ENCODE measurements at regions not wholly inside any gene's neighbourhood (a gene's known extent, or its start where the extent isn't known, plus 50 kb on each side); places are given as distances from the start of the nearest gene placed in this dataset.

DNA sequence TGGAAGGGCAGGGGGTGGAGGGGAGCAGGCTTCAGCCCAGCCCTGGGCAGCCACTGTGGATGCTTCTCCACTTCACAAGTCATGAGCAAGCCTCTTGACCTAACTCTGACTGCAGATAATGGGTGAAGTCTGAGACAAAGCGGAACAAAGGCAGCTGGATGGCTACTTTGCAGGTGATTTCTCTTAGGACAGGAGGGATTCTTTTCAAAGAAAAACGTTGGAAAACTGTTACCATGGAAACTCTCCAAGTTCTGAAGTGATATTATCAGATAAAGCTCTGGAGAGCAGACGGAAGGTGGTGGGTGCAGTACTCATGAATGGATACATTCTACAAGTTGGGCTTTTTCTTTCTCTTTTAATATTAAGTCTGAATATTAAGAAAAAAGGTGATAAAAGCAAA, 254.2 kb upstream of the SLCO3A1 start (continued):
- TF ChIP-seq, protein P1, sequence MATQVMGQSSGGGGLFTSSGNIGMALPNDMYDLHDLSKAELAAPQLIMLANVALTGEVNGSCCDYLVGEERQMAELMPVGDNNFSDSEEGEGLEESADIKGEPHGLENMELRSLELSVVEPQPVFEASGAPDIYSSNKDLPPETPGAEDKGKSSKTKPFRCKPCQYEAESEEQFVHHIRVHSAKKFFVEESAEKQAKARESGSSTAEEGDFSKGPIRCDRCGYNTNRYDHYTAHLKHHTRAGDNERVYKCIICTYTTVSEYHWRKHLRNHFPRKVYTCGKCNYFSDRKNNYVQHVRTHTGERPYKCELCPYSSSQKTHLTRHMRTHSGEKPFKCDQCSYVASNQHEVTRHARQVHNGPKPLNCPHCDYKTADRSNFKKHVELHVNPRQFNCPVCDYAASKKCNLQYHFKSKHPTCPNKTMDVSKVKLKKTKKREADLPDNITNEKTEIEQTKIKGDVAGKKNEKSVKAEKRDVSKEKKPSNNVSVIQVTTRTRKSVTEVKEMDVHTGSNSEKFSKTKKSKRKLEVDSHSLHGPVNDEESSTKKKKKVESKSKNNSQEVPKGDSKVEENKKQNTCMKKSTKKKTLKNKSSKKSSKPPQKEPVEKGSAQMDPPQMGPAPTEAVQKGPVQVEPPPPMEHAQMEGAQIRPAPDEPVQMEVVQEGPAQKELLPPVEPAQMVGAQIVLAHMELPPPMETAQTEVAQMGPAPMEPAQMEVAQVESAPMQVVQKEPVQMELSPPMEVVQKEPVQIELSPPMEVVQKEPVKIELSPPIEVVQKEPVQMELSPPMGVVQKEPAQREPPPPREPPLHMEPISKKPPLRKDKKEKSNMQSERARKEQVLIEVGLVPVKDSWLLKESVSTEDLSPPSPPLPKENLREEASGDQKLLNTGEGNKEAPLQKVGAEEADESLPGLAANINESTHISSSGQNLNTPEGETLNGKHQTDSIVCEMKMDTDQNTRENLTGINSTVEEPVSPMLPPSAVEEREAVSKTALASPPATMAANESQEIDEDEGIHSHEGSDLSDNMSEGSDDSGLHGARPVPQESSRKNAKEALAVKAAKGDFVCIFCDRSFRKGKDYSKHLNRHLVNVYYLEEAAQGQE (IDR thresholded peaks at IDR 0.05; ENCODE audit: unreplicated experiment), result no peak

DNA sequence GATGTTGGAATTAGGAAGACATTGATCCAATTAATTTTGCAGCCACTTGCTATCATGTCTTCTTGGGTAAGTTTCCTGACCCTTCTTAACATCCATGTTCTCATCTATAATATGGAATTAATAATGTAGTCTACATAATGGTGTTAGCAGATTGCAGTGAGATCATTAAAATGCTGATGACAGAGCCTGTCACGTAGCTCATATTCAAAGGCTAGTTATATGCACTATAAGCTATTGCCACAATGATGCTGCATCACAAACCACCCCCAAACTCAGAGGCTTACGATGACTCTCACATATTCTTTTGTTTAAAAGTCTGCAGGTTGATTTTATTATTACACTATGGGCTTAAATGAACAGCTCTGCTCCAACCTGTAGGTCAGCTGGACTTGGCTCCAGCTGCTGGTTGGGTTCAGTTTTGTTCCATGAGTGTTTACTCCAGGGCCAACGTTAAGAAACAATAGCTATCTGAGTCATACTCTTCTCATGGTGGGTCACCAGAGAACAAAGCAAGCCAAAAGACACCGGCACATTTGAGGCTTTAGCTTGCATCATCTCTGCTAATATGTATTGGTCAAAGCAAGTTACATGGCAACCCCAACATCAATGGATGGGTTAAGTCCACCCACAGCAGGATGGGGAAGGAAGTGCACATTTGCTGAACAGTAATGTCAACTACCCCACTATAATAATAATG, 250.0 kb upstream of the SLCO3A1 start:
- no peak overlapping the region for H3K4me3 ChIP-seq
- Mint-ChIP-seq H3K9me3 (no peaks in the 10 kb centered on the region), H3K4me3 (no peak overlapping the region), H3K27ac (no peak overlapping the region), H3K27me3 (ENCODE audit: insufficient read depth, low read depth, poor library complexity) (peaks cover 1% of the 10 kb centered on the region), H3K4me1 (no peaks in the 10 kb centered on the region), H3K36me3 (ENCODE audit: low read depth) (no peaks in the 10 kb centered on the region)
- no peaks in the 10 kb centered on the region for H3K79me2 ChIP-seq (replicated peaks; ENCODE audit: insufficient read depth)
- H3F3A ChIP-seq (replicated peaks; ENCODE audit: low read depth), result no peaks in the 10 kb centered on the region
- no peak for DNase-seq (ENCODE audit: low spot score)
- H3K9me2 ChIP-seq (ENCODE audit: insufficient read depth), result peaks cover 3% of the 10 kb centered on the region; the same call in 1 of the 2 replicates
- no peaks in the 10 kb centered on the region for H3K27me3 ChIP-seq (ENCODE audit: insufficient read depth)
- no peak overlapping the region for H3K27ac ChIP-seq (ENCODE audit: low read depth)
- no peak for ATAC-seq
- no peak overlapping the region for H3K4me2 ChIP-seq
- H4K20me1 ChIP-seq (replicated peaks; ENCODE audit: insufficient read depth), result no peaks in the 10 kb centered on the region
- H2AFZ ChIP-seq, result no peak overlapping the region
- H3K36me3 ChIP-seq (ENCODE audit: insufficient read depth), result no peaks in the 10 kb centered on the region
- H3K4me1 ChIP-seq (ENCODE audit: insufficient read depth), result no peaks in the 10 kb centered on the region
- no peak for TF ChIP-seq POLR2AphosphoS5 (IDR thresholded peaks at IDR 0.05; ENCODE audit: low read depth)
- TF ChIP-seq STAT1 (IDR thresholded peaks at IDR 0.05; ENCODE audit: unreplicated experiment), result no peak
- no peak for TF ChIP-seq ZNF114 (CRISPR knock-in tag; IDR thresholded peaks at IDR 0.05)
- TF ChIP-seq, protein P1 (IDR thresholded peaks at IDR 0.05; ENCODE audit: unreplicated experiment), result no peak
- TF ChIP-seq, protein P2, sequence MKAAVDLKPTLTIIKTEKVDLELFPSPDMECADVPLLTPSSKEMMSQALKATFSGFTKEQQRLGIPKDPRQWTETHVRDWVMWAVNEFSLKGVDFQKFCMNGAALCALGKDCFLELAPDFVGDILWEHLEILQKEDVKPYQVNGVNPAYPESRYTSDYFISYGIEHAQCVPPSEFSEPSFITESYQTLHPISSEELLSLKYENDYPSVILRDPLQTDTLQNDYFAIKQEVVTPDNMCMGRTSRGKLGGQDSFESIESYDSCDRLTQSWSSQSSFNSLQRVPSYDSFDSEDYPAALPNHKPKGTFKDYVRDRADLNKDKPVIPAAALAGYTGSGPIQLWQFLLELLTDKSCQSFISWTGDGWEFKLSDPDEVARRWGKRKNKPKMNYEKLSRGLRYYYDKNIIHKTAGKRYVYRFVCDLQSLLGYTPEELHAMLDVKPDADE (IDR thresholded peaks at IDR 0.05), result no peak
- no peak for TF ChIP-seq CREB1 (CRISPR knock-in tag; IDR thresholded peaks at IDR 0.05; ENCODE audit: low read depth)
- TF ChIP-seq EZH2 (IDR thresholded peaks at IDR 0.05; ENCODE audit: low read depth, unreplicated experiment), result no peak
- TF ChIP-seq, protein P3, sequence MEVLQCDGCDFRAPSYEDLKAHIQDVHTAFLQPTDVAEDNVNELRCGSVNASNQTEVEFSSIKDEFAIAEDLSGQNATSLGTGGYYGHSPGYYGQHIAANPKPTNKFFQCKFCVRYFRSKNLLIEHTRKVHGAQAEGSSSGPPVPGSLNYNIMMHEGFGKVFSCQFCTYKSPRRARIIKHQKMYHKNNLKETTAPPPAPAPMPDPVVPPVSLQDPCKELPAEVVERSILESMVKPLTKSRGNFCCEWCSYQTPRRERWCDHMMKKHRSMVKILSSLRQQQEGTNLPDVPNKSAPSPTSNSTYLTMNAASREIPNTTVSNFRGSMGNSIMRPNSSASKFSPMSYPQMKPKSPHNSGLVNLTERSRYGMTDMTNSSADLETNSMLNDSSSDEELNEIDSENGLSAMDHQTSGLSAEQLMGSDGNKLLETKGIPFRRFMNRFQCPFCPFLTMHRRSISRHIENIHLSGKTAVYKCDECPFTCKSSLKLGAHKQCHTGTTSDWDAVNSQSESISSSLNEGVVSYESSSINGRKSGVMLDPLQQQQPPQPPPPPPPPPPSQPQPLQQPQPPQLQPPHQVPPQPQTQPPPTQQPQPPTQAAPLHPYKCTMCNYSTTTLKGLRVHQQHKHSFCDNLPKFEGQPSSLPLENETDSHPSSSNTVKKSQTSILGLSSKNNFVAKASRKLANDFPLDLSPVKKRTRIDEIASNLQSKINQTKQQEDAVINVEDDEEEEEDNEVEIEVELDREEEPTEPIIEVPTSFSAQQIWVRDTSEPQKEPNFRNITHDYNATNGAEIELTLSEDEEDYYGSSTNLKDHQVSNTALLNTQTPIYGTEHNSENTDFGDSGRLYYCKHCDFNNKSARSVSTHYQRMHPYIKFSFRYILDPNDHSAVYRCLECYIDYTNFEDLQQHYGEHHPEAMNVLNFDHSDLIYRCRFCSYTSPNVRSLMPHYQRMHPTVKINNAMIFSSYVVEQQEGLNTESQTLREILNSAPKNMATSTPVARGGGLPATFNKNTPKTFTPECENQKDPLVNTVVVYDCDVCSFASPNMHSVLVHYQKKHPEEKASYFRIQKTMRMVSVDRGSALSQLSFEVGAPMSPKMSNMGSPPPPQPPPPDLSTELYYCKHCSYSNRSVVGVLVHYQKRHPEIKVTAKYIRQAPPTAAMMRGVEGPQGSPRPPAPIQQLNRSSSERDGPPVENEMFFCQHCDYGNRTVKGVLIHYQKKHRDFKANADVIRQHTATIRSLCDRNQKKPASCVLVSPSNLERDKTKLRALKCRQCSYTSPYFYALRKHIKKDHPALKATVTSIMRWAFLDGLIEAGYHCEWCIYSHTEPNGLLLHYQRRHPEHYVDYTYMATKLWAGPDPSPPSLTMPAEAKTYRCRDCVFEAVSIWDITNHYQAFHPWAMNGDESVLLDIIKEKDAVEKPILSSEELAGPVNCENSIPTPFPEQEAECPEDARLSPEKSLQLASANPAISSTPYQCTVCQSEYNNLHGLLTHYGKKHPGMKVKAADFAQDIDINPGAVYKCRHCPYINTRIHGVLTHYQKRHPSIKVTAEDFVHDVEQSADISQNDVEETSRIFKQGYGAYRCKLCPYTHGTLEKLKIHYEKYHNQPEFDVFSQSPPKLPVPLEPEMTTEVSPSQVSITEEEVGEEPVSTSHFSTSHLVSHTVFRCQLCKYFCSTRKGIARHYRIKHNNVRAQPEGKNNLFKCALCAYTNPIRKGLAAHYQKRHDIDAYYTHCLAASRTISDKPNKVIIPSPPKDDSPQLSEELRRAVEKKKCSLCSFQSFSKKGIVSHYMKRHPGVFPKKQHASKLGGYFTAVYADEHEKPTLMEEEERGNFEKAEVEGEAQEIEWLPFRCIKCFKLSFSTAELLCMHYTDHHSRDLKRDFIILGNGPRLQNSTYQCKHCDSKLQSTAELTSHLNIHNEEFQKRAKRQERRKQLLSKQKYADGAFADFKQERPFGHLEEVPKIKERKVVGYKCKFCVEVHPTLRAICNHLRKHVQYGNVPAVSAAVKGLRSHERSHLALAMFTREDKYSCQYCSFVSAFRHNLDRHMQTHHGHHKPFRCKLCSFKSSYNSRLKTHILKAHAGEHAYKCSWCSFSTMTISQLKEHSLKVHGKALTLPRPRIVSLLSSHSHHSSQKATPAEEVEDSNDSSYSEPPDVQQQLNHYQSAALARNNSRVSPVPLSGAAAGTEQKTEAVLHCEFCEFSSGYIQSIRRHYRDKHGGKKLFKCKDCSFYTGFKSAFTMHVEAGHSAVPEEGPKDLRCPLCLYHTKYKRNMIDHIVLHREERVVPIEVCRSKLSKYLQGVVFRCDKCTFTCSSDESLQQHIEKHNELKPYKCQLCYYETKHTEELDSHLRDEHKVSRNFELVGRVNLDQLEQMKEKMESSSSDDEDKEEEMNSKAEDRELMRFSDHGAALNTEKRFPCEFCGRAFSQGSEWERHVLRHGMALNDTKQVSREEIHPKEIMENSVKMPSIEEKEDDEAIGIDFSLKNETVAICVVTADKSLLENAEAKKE (CRISPR knock-in tag; IDR thresholded peaks at IDR 0.05), result no peak
- no peak for TF ChIP-seq NANOG (IDR thresholded peaks at IDR 0.05; ENCODE audit: borderline replicate concordance)
- TF ChIP-seq ZNF331 (CRISPR knock-in tag; IDR thresholded peaks at IDR 0.05; ENCODE audit: low read depth), result no peak
